Cardiac septum (tissue), 1 donor: ENCODE measurements at regions not wholly inside any gene's neighbourhood (a gene's known extent, or its start where the extent isn't known, plus 50 kb on each side); places are given as distances from the start of the nearest gene placed in this dataset.

ENCODE experiments used
- DNase-seq: peaks from one replicate; pipeline ENCODE4 v3.0.0-alpha.2; 2020; ENCODE audit warnings: low spot score
- intact Hi-C: fragments of 100-400 bp; cut with DNase I; formaldehyde crosslinking; loops from one replicate; pipeline ENCODE4 v1.14.0; 2022
- donor health status: DM: no; HTN: no; CAD: no.

DNA sequence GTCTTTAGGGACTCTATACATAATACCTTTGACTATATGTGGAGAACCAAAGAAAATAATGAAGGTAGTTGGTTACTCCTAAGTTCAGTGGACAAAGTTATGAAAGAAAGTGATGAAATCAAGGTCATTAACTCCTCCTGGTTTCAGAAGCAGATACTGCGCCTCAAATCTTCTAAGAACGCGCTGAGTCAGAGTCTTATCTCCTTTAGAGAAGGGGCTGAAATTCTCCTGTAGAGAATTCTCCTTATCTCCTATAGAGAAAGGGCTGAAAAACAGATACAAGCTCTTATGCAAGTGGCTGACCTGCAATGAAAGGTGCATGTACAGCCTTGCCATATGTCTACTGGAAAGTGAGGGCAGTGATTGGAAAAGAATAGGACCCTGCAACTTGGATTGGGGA lies 824.2 kb downstream of the NSUN3 start:
- DNase-seq: no peak
- intact Hi-C loops: no loop called here

- no peak for DNase-seq
- intact Hi-C loops: no loop called here
Measured at GRCh38 chr3:94896994-94897393, 834.1 kb downstream of the NSUN3 start.

- intact Hi-C loops: no loop called here
- DNase-seq: no peak
Measured at GRCh38 chr3:94904156-94904674, 841.4 kb downstream of the NSUN3 start.

DNA sequence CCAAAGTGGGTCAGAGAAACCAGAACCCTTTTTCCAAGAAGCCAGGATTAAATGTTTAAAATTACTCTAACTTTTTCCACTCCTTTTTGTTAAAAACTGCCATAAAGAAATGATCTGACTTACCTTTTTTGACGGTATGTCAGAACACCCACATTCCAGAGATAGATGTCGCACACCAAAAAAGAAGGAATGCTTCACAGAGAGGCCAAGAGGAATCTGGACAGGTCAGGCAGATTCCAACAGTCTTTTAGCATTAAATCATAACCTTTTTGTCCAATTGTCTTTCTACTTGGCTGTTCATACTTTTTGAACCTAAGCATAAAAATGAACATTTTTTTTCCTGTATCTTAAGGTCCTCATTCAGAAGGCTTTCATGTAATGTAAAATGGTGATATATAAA lies 846.9 kb downstream of the NSUN3 start:
- no peak for DNase-seq
- intact Hi-C loops: no loop called here

DNA sequence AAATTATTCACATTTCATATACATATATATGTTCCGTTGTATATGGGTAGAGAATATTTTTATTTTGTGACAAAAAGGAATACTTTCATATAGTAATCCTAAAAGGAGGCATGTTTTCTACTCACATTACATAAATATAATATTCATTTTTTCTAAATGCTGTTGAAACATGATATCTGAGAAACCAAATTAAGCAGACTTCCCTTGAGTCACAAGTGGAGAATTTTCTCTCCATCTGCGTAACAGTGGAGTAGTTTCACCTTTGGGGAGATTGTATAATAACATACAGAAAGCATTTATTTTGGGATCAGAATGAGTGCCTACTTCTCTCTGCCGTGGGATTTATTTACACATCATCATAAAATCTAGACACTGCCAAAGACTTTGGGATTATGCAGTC lies 849.8 kb downstream of the NSUN3 start:
- DNase-seq: no peak

GRCh38 chr3:94927175-94927574 lies 864.3 kb downstream of the NSUN3 start:
- no peak for DNase-seq
- intact Hi-C loops: no loop called here

More for the DNA sequence above, 849.8 kb downstream of the NSUN3 start:
- intact Hi-C loops: no loop called here

DNA sequence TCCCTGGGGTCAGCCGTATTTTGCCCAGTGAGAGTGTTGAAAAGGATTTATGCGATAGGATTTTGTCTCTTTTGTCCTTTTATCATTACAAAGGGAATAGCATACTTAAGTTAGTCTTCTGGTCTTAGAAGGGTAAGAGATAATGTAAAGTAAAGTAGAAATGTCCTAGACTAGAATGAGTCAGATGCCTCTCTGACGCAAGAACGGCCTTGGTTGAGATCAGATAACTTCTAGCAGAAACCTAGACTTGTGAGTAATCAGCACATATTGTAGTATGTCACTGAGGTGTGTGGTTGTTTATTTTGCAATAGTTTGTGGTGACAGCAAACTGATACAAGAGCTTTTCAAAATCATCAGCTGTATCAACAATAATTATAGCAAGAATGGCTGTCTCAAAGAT lies 866.1 kb downstream of the NSUN3 start:
- no peak for DNase-seq
- intact Hi-C loops: no loop called here

DNA sequence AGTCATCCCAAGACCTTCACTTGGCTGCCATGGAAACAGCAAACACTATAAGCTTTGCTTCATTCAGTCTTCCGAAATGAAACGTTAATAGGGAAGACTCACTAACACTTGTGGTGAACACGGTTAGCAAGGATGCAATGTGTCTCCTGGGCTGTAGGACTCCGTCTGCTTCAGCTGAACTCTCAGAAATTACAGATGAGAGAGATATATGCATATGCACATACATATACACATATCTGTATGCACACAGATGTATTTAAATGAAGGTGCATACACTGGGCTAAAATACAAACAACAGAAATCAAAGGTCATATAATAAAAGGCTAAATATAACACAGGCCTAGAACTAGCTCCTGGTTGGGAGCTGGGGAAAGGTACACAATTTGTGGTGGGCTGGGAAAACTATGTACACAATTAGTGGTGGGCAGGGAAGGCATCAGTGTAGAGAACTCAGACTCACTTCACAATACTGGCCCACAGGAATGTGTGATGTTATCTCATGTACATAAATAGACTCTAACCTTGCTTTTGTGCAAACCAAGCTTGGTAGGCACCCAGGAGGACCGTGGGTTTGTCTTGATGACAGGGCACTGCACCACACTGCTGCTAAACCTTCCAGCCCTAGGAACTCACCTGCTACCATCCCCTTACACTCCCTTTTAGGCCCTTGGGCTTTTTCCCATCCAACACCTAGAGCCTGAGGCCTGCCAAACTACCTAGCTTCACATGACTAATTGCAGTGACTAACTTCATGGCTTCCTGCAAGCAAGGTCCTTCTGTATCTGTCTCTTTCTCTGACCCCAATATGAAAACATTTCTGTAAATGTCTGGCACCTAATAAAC lies 873.1 kb downstream of the NSUN3 start:
- no peak for DNase-seq
- intact Hi-C loops: no loop called here

DNA sequence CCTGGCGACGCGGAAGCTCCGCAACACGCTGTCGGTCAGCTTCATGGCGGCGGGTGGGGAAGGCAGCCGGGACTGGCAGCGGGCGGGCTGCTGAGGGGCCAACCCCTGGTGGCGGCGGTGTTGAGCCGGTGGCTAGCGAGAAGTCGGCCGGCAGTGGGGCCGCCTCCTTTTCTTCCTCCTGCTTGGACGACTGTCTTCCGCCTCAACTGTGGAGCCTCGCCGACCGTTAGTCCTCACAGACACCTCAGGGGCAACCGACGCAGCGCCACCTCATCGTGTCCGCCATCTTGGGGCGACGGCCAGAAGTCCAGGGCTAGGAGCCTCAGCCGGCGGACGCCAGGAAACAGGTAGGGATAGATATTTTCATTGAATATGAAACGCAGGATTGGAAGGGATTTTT lies 875.1 kb downstream of the NSUN3 start:
- DNase-seq: no peak
- intact Hi-C loops: no loop called here

GRCh38 chr3:94946683-94947082 lies 883.8 kb downstream of the NSUN3 start:
- intact Hi-C loops: no loop called here
- no peak for DNase-seq

DNA sequence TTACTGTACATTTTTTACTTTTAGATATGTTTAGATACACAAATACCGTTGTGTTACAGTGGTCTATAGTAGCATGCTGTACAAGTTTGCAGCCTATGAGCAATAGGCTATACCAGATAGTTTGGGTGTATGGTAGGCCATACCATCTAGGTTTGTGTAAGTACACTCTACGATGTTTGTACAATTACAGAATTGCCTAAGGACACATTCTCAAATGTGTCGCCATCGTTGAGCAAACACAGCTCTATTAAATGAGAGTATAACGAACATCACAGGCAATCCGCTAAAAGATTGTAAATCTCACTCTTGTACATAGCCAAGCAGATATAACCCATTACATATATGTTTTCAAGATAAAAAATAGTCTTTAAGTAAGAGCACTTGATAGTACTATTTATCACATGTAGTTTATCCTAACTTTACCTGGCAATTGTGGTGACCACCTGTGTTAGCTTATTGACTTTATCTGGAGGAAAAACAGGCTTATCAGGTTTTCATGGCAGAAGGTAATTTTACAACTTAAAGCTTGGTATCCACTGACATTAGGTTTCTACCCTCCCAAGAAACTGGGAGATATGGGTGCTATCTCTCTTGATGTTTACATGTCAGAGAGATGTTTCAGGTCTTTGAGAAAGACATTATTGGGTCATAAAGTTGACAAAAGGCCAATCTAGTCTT lies 898.7 kb downstream of the NSUN3 start:
- DNase-seq: no peak

GRCh38 chr3:94965867-94966475 lies 903.1 kb downstream of the NSUN3 start:
- intact Hi-C loops: no loop called here
- DNase-seq: no peak

More for the DNA sequence above, 898.7 kb downstream of the NSUN3 start:
- intact Hi-C loops: no loop called here

DNA sequence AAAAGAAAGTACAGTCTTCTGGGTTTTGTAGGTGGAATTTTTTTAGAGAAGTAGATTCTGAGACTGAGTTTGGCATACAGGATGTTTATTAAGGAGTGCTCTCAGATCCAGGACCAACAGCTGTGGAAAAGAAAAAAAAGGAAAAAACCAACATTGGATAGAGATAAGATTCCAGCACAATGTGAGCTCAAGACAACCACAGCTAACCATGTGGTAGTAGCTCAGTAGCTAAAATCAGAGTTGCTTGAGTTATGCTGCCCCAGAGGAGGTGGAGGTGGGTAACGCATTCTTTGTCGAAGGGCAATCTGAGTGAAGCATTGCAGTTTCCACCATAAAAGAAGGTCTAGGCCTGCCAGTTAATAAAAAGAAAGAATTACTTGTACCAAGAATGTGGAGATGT lies 904.3 kb downstream of the NSUN3 start:
- intact Hi-C loops: no loop called here
- DNase-seq: no peak

- intact Hi-C loops: no loop called here
- DNase-seq: no peak
Measured at GRCh38 chr3:94968519-94968918, 905.7 kb downstream of the NSUN3 start.

- no peak for DNase-seq
- intact Hi-C loops: no loop called here
Measured at GRCh38 chr3:94972066-94972465, 909.2 kb downstream of the NSUN3 start.

GRCh38 chr3:94978084-94978483 lies 915.2 kb downstream of the NSUN3 start:
- intact Hi-C loops: no loop called here
- no peak for DNase-seq

GRCh38 chr3:94985778-94986177 lies 922.9 kb downstream of the NSUN3 start:
- intact Hi-C loops: no loop called here
- DNase-seq: no peak

DNA sequence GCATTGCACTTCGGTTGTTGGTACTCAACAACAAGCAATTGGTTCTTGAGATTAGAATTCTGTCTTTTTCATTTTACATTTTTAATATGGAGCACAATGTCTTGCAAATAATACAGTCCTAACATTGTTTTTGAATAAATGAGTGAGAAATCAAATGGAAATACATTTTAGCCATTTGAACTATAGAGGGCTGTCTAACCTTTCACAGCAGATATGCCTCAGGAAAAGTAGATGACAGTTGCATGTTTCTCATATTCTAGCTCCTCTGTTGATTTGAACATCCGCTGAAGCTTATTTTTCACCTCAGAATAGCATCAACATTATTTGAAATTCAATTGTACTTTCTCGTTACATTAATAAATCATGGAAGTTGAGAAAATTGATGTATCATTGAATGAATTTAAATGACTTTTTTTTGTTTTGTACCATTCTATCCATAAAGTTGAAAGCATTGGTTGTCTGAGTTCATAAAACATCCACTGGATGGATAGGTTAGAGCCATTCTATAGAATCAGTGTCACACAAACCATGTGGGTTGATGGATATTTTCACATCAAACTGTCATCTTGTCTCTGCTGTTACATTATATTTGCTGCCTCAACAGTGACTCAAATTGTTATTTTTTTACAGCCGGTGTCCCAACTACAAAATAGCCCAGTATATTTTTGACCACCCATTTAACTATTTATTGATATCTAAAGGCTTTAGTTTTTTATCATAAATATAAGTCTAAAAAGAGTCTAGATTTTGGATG lies 928.3 kb downstream of the NSUN3 start:
- DNase-seq: no peak
- intact Hi-C loops: no loop called here

GRCh38 chr3:94996743-94997142 lies 933.9 kb downstream of the NSUN3 start:
- intact Hi-C loops: no loop called here
- no peak for DNase-seq
